NCI-H1092 treated with DMSO at 0.1 percent for 48 hours (cell line): ENCODE measurements at regions not wholly inside any gene's neighbourhood (a gene's known extent, or its start where the extent isn't known, plus 50 kb on each side); places are given as distances from the start of the nearest gene placed in this dataset.
"Not testable (repeated sequence)": the region's sequence is repeated elsewhere in the genome, so short reads cannot be mapped to it uniquely, and the experiment has no call there.

Experiments
- DNase-seq: peaks from one replicate; lab custom pipeline; 2025; lab: John Stamatoyannopoulos, UW

- DNase-seq, result no peak
Measured at GRCh38 chr5:152107220-152107619, 182.6 kb upstream of the GLRA1 start.

GRCh38 chr5:152106571-152106970, 181.9 kb upstream of the GLRA1 start:
- no peak for DNase-seq

- DNase-seq, result no peak
Measured at GRCh38 chr5:152105085-152105484, 180.4 kb upstream of the GLRA1 start.

GRCh38 chr5:152104211-152104610, 179.6 kb upstream of the GLRA1 start:
- DNase-seq, result no peak

- not testable (repeated sequence) for DNase-seq
Measured at GRCh38 chr5:152102908-152103307, 178.3 kb upstream of the GLRA1 start.

GRCh38 chr5:152102057-152102456, 177.4 kb upstream of the GLRA1 start:
- DNase-seq, result no peak

GRCh38 chr5:152100462-152100861, 175.8 kb upstream of the GLRA1 start:
- no peak for DNase-seq

- DNase-seq, result no peak
Measured at GRCh38 chr5:152097128-152097527, 172.5 kb upstream of the GLRA1 start.

GRCh38 chr5:152094716-152095115, 170.1 kb upstream of the GLRA1 start:
- no peak for DNase-seq

- DNase-seq, result no peak
Measured at GRCh38 chr5:152094060-152094459, 169.4 kb upstream of the GLRA1 start.

- DNase-seq, result no peak
Measured at GRCh38 chr5:152092580-152092979, 167.9 kb upstream of the GLRA1 start.

GRCh38 chr5:152089644-152090043, 165.0 kb upstream of the GLRA1 start:
- DNase-seq, result no peak

- DNase-seq, result no peak
Measured at GRCh38 chr5:152086668-152087067, 162.0 kb upstream of the GLRA1 start.

- no peak for DNase-seq
Measured at GRCh38 chr5:152084476-152084875, 159.8 kb upstream of the GLRA1 start.

- DNase-seq, result no peak
Measured at GRCh38 chr5:152083231-152083630, 158.6 kb upstream of the GLRA1 start.

GRCh38 chr5:152072091-152072490, 147.4 kb upstream of the GLRA1 start:
- no peak for DNase-seq

GRCh38 chr5:152070591-152070990, 145.9 kb upstream of the GLRA1 start:
- no peak for DNase-seq

GRCh38 chr5:152066784-152067183, 142.1 kb upstream of the GLRA1 start:
- peak; percentile 4 for DNase-seq

- DNase-seq, result no peak
Measured at GRCh38 chr5:152063004-152063403, 138.4 kb upstream of the GLRA1 start.

- DNase-seq, result no peak
Measured at GRCh38 chr5:152061095-152061494, 136.4 kb upstream of the GLRA1 start.

GRCh38 chr5:152058267-152058666, 133.6 kb upstream of the GLRA1 start:
- DNase-seq, result no peak

- DNase-seq, result no peak
Measured at GRCh38 chr5:152056931-152057330, 132.3 kb upstream of the GLRA1 start.

- no peak for DNase-seq
Measured at GRCh38 chr5:152052470-152052869, 127.8 kb upstream of the GLRA1 start.

- no peak for DNase-seq
Measured at GRCh38 chr5:152051499-152052454, 127.1 kb upstream of the GLRA1 start.
